H1 (cell line): ENCODE measurements at regions not wholly inside any gene's neighbourhood (a gene's known extent, or its start where the extent isn't known, plus 50 kb on each side); places are given as distances from the start of the nearest gene placed in this dataset.

ENCODE experiments used
- CTCF ChIA-PET: fragments of 300-600 bp; sonication (Branson Sonifier 250); formaldehyde crosslinking; loops from one replicate; lab custom pipeline; 2021; ENCODE audit not compliant: partially characterized antibody; lab: Charles Lee
- POLR2A ChIA-PET: fragments of 300-600 bp; sonication (Branson Sonifier 250); formaldehyde crosslinking; loops from one replicate; lab custom pipeline; 2021; ENCODE audit warnings: inconsistent platforms; ENCODE audit not compliant: partially characterized antibody; lab: Charles Lee
- DNase-seq, 2 experiments: peaks; one replicate each; pipeline versions ENCODE4 v3.0.0 to v3.0.0-alpha.2; 2010 to 2022; ENCODE audit warnings: low spot score in 2 of 2, low read depth in 1 of 2, mixed read lengths in 1 of 2
- FAIRE-seq: peaks from 2 replicates; lab custom pipeline; 2011; peaks lifted over from hg19 to GRCh38; lab: Jason Lieb, UNC
- H2AFZ ChIP-seq: 2 replicates; pipeline ENCODE4 v1.8.1; 2012; ENCODE audit warnings: low read length, inconsistent platforms
- H2AK5ac ChIP-seq: 2 replicates; pipeline ENCODE4 v1.6.1; 2013; ENCODE audit warnings: low read depth, low read length
- H2BK120ac ChIP-seq: replicated peaks from 2 replicates; pipeline ENCODE3; 2013; ENCODE audit warnings: low read depth, low read length, inconsistent platforms
- H2BK12ac ChIP-seq: 2 replicates; pipeline ENCODE4 v1.6.1; 2013; ENCODE audit warnings: low read depth, low read length
- H2BK15ac ChIP-seq: 2 replicates; pipeline ENCODE4 v1.6.1; 2013; ENCODE audit warnings: low read length
- H2BK20ac ChIP-seq: 2 replicates; pipeline ENCODE4 v1.6.1; 2013; ENCODE audit warnings: low read length
- H2BK5ac ChIP-seq: 2 replicates; pipeline ENCODE4 v1.6.1; 2013; ENCODE audit warnings: low read depth, low read length
- H3K14ac ChIP-seq: 2 replicates; pipeline ENCODE4 v1.6.1; 2013; ENCODE audit warnings: inconsistent platforms; ENCODE audit not compliant: insufficient read length
- H3K18ac ChIP-seq: 2 replicates; pipeline ENCODE4 v1.6.1; 2013; ENCODE audit warnings: low read length; ENCODE audit errors: extremely low read depth
- H3K23ac ChIP-seq: 2 replicates; pipeline ENCODE4 v1.6.1; 2013; ENCODE audit warnings: inconsistent platforms; ENCODE audit not compliant: insufficient read length
- H3K23me2 ChIP-seq: 2 replicates; pipeline ENCODE4 v1.6.1; 2013; ENCODE audit warnings: low read depth, low read length
- H3K27ac ChIP-seq: 2 replicates; pipeline ENCODE4 v1.6.1; 2011; ENCODE audit warnings: low read depth, low read length, inconsistent platforms
- H3K27me3 ChIP-seq, 4 experiments: replicated peaks in 1 of 4; 1 replicate in 1 of 4; 2 replicates in 3 of 4; pipeline versions ENCODE4 v1.6.1 to v1.8.1; 2011 to 2013; ENCODE audit warnings: low read length in 3 of 4, mild to moderate bottlenecking in 3 of 4, inconsistent platforms in 2 of 4, mixed read lengths in 2 of 4, moderate library complexity in 1 of 4; ENCODE audit not compliant: control insufficient read depth in 3 of 4, insufficient read depth in 3 of 4; ENCODE audit errors: extremely low read depth in 1 of 4
- H3K36me3 ChIP-seq, 4 experiments: 2 replicates each; pipeline versions ENCODE4 v1.6.1 to v1.8.1; 2011 to 2013; ENCODE audit warnings: mild to moderate bottlenecking in 4 of 4, low read length in 3 of 4, moderate library complexity in 2 of 4, control low read depth in 1 of 4, inconsistent platforms in 1 of 4; ENCODE audit not compliant: insufficient read depth in 4 of 4, control insufficient read depth in 2 of 4
- H3K4ac ChIP-seq: replicated peaks from 2 replicates; pipeline ENCODE3; 2013; ENCODE audit warnings: low read length, low read depth, mixed read lengths, inconsistent platforms; ENCODE audit not compliant: insufficient read length
- H3K4me1 ChIP-seq, 4 experiments: replicated peaks in 1 of 4; 1 replicate in 1 of 4; 2 replicates in 3 of 4; pipeline versions ENCODE4 v1.6.1 to v1.8.1; 2011 to 2013; ENCODE audit warnings: low read length in 3 of 4, inconsistent platforms in 2 of 4, mixed read lengths in 1 of 4; ENCODE audit not compliant: insufficient read depth in 4 of 4, control insufficient read depth in 3 of 4
- H3K4me2 ChIP-seq, 2 experiments: 2 replicates each; pipeline versions ENCODE4 v1.6.1 to v1.8.1; 2011 to 2013; ENCODE audit warnings: low read depth in 2 of 2, low read length in 2 of 2, control low read depth in 1 of 2, inconsistent platforms in 1 of 2, mild to moderate bottlenecking in 1 of 2; ENCODE audit not compliant: insufficient read depth in 1 of 2
- H3K4me3 ChIP-seq, 4 experiments: fragments of 200-600, 300-600 bp in 1 of 4; sonication (generic), shearing (Covaris generic), sonication (Bioruptor Twin) in 1 of 4; 2 replicates each; pipeline versions ENCODE4 v1.5.1 to v1.8.1; 2011 to 2016; ENCODE audit warnings: low read length in 4 of 4, low read depth in 3 of 4, control low read depth in 2 of 4, inconsistent platforms in 2 of 4, mild to moderate bottlenecking in 2 of 4, mixed read lengths in 1 of 4, moderate library complexity in 1 of 4; ENCODE audit not compliant: insufficient read depth in 2 of 4; ENCODE audit errors: extremely low read depth in 1 of 4
- H3K56ac ChIP-seq: replicated peaks from 2 replicates; pipeline ENCODE3; 2013; ENCODE audit warnings: low read depth, mild to moderate bottlenecking, mixed read lengths, low read length, inconsistent platforms; ENCODE audit not compliant: insufficient read length
- H3K79me1 ChIP-seq: 2 replicates; pipeline ENCODE4 v1.6.1; 2013; ENCODE audit warnings: low read depth, low read length, control low read depth
- H3K79me2 ChIP-seq, 2 experiments: 2 replicates each; pipeline versions ENCODE4 v1.6.1 to v1.8.1; 2012 to 2013; ENCODE audit warnings: low read length in 2 of 2, mild to moderate bottlenecking in 2 of 2, inconsistent platforms in 1 of 2; ENCODE audit not compliant: insufficient read depth in 2 of 2, control insufficient read depth in 1 of 2
- H3K9ac ChIP-seq, 4 experiments: replicated peaks in 1 of 4; 1 replicate in 1 of 4; 2 replicates in 3 of 4; pipeline versions ENCODE4 v1.6.1 to v1.8.1; 2011 to 2013; ENCODE audit warnings: low read depth in 3 of 4, low read length in 3 of 4, control low read depth in 2 of 4, mild to moderate bottlenecking in 2 of 4, moderate library complexity in 2 of 4, inconsistent platforms in 1 of 4; ENCODE audit errors: extremely low read depth in 1 of 4
- H3K9me3 ChIP-seq, 2 experiments: 2 replicates each; pipeline versions ENCODE4 v1.6.1 to v1.8.1; 2012 to 2013; ENCODE audit warnings: mild to moderate bottlenecking in 2 of 2, moderate library complexity in 2 of 2, control low read depth in 1 of 2, inconsistent platforms in 1 of 2, low read depth in 1 of 2, low read length in 1 of 2, mixed read lengths in 1 of 2; ENCODE audit not compliant: insufficient read depth in 2 of 2
- H4K20me1 ChIP-seq, 2 experiments: replicated peaks in 1 of 2; 2 replicates each; pipeline versions ENCODE3 to v1.8.1; 2011 to 2013; ENCODE audit warnings: inconsistent platforms in 2 of 2, low read length in 2 of 2, mild to moderate bottlenecking in 1 of 2; ENCODE audit not compliant: insufficient read depth in 2 of 2, control insufficient read depth in 1 of 2
- H4K5ac ChIP-seq: 2 replicates; pipeline ENCODE4 v1.6.1; 2013; ENCODE audit warnings: low read length, low read depth, mixed read lengths, inconsistent platforms; ENCODE audit not compliant: insufficient read length
- H4K8ac ChIP-seq: 2 replicates; pipeline ENCODE4 v1.8.0; 2013; ENCODE audit warnings: mild to moderate bottlenecking, moderate library complexity, low read length, inconsistent platforms; ENCODE audit not compliant: insufficient read depth; ENCODE audit errors: extremely low read depth
- H4K91ac ChIP-seq: replicated peaks from 2 replicates; pipeline ENCODE3; 2013; ENCODE audit warnings: low read length, mixed read lengths, inconsistent platforms; ENCODE audit not compliant: insufficient read length
- ATF2 ChIP-seq: IDR thresholded peaks from 2 replicates; pipeline ENCODE4 v1.6.1; 2012; ENCODE audit warnings: low read length, inconsistent platforms
- GABPA ChIP-seq: IDR thresholded peaks from 2 replicates; pipeline ENCODE4 v1.6.1; 2011; ENCODE audit warnings: mild to moderate bottlenecking, low read length, moderate library complexity, borderline replicate concordance; ENCODE audit not compliant: insufficient read depth
- KDM4A ChIP-seq: IDR thresholded peaks from one replicate; pipeline ENCODE4 v1.7.1; 2012; ENCODE audit warnings: low read depth, mild to moderate bottlenecking, moderate library complexity, low read length, inconsistent platforms; ENCODE audit not compliant: severe bottlenecking
- SIRT6 ChIP-seq: IDR thresholded peaks from one replicate; pipeline ENCODE4 v1.7.1; 2012; ENCODE audit warnings: low read length, inconsistent platforms
- WGBS, 2 experiments: shearing (Covaris generic) in 1 of 2; methylation state at CpG; one replicate each; pipeline versions ENCODE4 v1.1.6 to v1.1.7; 2013 to 2015; ENCODE audit warnings: low lambda C conversion rate in 2 of 2, mixed read lengths in 2 of 2, inconsistent platforms in 1 of 2, low coverage in 1 of 2, missing lambda C conversion rate in 1 of 2; ENCODE audit not compliant: insufficient replicate concordance in 2 of 2, insufficient coverage in 1 of 2, insufficient read length in 1 of 2; ENCODE audit errors: extremely low coverage in 1 of 2, missing lambda C conversion rate in 1 of 2; 5-methylcytosine and 5-hydroxymethylcytosine counted together

- no peak overlapping the region for H2AFZ ChIP-seq
- CTCF ChIA-PET, result interaction anchor here (0.9 to 2.2 kb wide), 2 partner anchors 10 to 24 kb away, joined by 3 to 5 read pairs; no protein-coding TSS in a partner anchor
These were observed 73.0 kb upstream of the GRIK3 start for GRCh38 chr1:37107153-37107907.

More at GRCh38 chr1:37107153-37107907, 73.0 kb upstream of the GRIK3 start:
- H3K4me2 ChIP-seq, result no peak overlapping the region
- no peak overlapping the region for H3K23ac ChIP-seq
- H3K14ac ChIP-seq, result no peak overlapping the region
- no peak for FAIRE-seq
- no peak overlapping the region for H2BK12ac ChIP-seq
- H3K79me2 ChIP-seq, result no peaks in the 10 kb centered on the region
- no peaks in the 10 kb centered on the region for H3K36me3 ChIP-seq
- H4K5ac ChIP-seq, result no peak overlapping the region
- H2AK5ac ChIP-seq, result no peak overlapping the region
- no peak for TF ChIP-seq KDM4A
- TF ChIP-seq ATF2, result no peak
- no peak for TF ChIP-seq SIRT6
- TF ChIP-seq GABPA, result no peak
- TF ChIP-seq, all 59 proteins: peak for 0
- Histone ChIP-seq H2BK5ac (no peak overlapping the region), H3K27me3 (no peaks in the 10 kb centered on the region), H4K91ac (no peak overlapping the region), H3K56ac (no peak overlapping the region), H2BK120ac (no peak overlapping the region), H4K20me1 (no peaks in the 10 kb centered on the region), H3K23me2 (peaks cover 4% of the 10 kb centered on the region; the same call in 1 of the 2 replicates), H3K9ac (no peak overlapping the region), H3K18ac (no peak overlapping the region), H2BK15ac (no peak overlapping the region), H2BK20ac (no peak overlapping the region), H3K27ac (no peak overlapping the region), H3K79me1 (no peaks in the 10 kb centered on the region), H3K4me3 (no peak overlapping the region), H3K4me1 (no peaks in the 10 kb centered on the region), H3K4ac (no peak overlapping the region), H4K8ac (no peak overlapping the region), H3K9me3 (no peaks in the 10 kb centered on the region)
- DNase-seq, result no peak
- WGBS, 2 experiments, result 87% methylated on average over 5 of the region's 5 CpGs; no CpG with 5 or more reads in 1 of the 2 experiments
- POLR2A ChIA-PET, result no interaction called here
